ENCODE measurements at regions not wholly inside any gene's neighbourhood (a gene's known extent, or its start where the extent isn't known, plus 50 kb on each side); places are given as distances from the start of the nearest gene placed in this dataset.

DNA sequence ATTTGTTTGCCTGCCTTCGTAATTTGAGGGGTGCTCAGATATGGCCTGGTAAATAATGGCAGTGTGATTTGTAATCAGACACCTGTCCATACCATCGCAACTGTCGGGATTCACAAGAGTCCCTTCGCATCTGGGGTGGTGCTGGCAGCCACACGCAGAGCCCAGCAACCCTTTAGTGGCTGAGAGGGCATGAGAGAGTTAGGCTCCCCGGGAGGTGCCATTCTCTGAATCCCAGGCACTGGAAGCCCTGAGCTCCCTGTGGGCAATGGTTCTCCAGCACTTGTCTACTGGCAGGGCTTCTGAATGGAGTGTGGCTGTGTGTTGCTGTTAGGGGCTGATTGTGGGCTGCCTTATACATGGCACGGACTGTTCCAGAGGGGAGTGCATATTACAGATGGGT is 230.1 kb downstream of the EBLN2 start:
- TF ChIP-seq, protein P1, sequence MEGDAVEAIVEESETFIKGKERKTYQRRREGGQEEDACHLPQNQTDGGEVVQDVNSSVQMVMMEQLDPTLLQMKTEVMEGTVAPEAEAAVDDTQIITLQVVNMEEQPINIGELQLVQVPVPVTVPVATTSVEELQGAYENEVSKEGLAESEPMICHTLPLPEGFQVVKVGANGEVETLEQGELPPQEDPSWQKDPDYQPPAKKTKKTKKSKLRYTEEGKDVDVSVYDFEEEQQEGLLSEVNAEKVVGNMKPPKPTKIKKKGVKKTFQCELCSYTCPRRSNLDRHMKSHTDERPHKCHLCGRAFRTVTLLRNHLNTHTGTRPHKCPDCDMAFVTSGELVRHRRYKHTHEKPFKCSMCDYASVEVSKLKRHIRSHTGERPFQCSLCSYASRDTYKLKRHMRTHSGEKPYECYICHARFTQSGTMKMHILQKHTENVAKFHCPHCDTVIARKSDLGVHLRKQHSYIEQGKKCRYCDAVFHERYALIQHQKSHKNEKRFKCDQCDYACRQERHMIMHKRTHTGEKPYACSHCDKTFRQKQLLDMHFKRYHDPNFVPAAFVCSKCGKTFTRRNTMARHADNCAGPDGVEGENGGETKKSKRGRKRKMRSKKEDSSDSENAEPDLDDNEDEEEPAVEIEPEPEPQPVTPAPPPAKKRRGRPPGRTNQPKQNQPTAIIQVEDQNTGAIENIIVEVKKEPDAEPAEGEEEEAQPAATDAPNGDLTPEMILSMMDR (IDR thresholded peaks at IDR 0.05; ENCODE audit: low read depth, low read length): no peak
- no peak for TF ChIP-seq EZH2phosphoT487 (IDR thresholded peaks at IDR 0.05; ENCODE audit: low read depth)
